CD4-positive, alpha-beta T cell (primary cell): ENCODE measurements at regions not wholly inside any gene's neighbourhood (a gene's known extent, or its start where the extent isn't known, plus 50 kb on each side); places are given as distances from the start of the nearest gene placed in this dataset.
A peak's percentile ranks its signal among the peaks of the same experiment; 100 is the strongest.

Experiments
- ATAC-seq: fragments of 200-7000 bp; cut with Tn5 transposase; one replicate; pipeline ENCODE4 v1.10.0; 2022; ENCODE audit warnings: mild to moderate bottlenecking; ENCODE audit not compliant: poor library complexity
- CTCF ChIA-PET: fragments of 350-600 bp; sonication (Branson Sonifier 250); formaldehyde crosslinking; loops from one replicate; lab custom pipeline; 2021; ENCODE audit warnings: antibody characterized with exemption, inconsistent platforms; lab: Charles Lee
- POLR2A ChIA-PET: fragments of 350-600 bp; sonication (Branson Sonifier 250); formaldehyde crosslinking; loops from one replicate; lab custom pipeline; 2021; ENCODE audit warnings: antibody characterized with exemption, inconsistent platforms; lab: Charles Lee
- DNase-seq, 14 experiments: peaks; one replicate each; pipeline ENCODE4 v3.0.0-alpha.2; 2013 to 2020; ENCODE audit warnings: mixed read lengths in 2 of 14
- H3K27ac ChIP-seq, 2 donors: one replicate each; pipeline versions ENCODE4 v1.5.1 to v1.7.0; 2013; ENCODE audit warnings: low read length in 2 of 2, low read depth in 1 of 2, mild to moderate bottlenecking in 1 of 2
- H3K27me3 ChIP-seq, 2 experiments: 1 replicate in 1 of 2; 2 replicates in 1 of 2; pipeline versions ENCODE4 v1.6.1 to v1.7.0; 2013; ENCODE audit warnings: low read length in 2 of 2, control low read depth in 1 of 2, mild to moderate bottlenecking in 1 of 2, moderate library complexity in 1 of 2; ENCODE audit not compliant: insufficient read depth in 2 of 2, control insufficient read depth in 1 of 2
- H3K36me3 ChIP-seq: one replicate; pipeline ENCODE4 v1.6.1; 2013; ENCODE audit warnings: low read length, control low read depth; ENCODE audit not compliant: insufficient read depth
- H3K4me1 ChIP-seq: one replicate; pipeline ENCODE4 v1.6.1; 2013; ENCODE audit warnings: low read length, control low read depth; ENCODE audit not compliant: insufficient read depth
- H3K4me3 ChIP-seq: one replicate; pipeline ENCODE4 v1.5.1; 2013; ENCODE audit warnings: mild to moderate bottlenecking, low read length, moderate library complexity
- H3K9me3 ChIP-seq, 2 experiments: 1 replicate in 1 of 2; 2 replicates in 1 of 2; pipeline versions ENCODE4 v1.6.1 to v1.7.0; 2013; ENCODE audit warnings: low read length in 2 of 2, mild to moderate bottlenecking in 2 of 2, control low read depth in 1 of 2, moderate library complexity in 1 of 2; ENCODE audit not compliant: control insufficient read depth in 1 of 2, insufficient read depth in 1 of 2
- H3K27ac Mint-ChIP-seq: one replicate; pipeline ENCODE4 v1.8.0; 2020; ENCODE audit warnings: mixed read lengths
- H3K27me3 Mint-ChIP-seq: one replicate; pipeline ENCODE4 v1.8.0; 2021; ENCODE audit warnings: mixed read lengths
- H3K36me3 Mint-ChIP-seq: one replicate; pipeline ENCODE4 v1.8.0; 2021; ENCODE audit warnings: low read depth, mixed read lengths
- H3K4me1 Mint-ChIP-seq: one replicate; pipeline ENCODE4 v1.8.0; 2021; ENCODE audit warnings: low read depth, mixed read lengths
- H3K4me3 Mint-ChIP-seq: one replicate; pipeline ENCODE4 v1.8.0; 2020; ENCODE audit warnings: mild to moderate bottlenecking, mixed read lengths
- H3K9me3 Mint-ChIP-seq: one replicate; pipeline ENCODE4 v1.8.0; 2020; ENCODE audit warnings: mixed read lengths
- intact Hi-C, 2 experiments: fragments of 100-400 bp; cut with DNase I in 1 of 2; cut with micrococcal nuclease in 1 of 2; formaldehyde crosslinking; loops; one replicate each; pipeline versions ENCODE4 v1.15.1 to v1.9.0; 2023 to 2025; cut with DNase I, micrococcal nuclease
- TF ChIP-seq, protein P1 (sequence below): fragments of 200-600 bp; IDR thresholded peaks from one replicate; pipeline ENCODE4 v1.8.0; 2022; ENCODE audit warnings: antibody characterized with exemption, mild to moderate bottlenecking

- Histone ChIP-seq H3K27me3 (no peaks in the 10 kb centered on the region), H3K9me3 (peaks cover 0 to 5% of the 10 kb centered on the region in 2 experiments), H3K36me3 (no peaks in the 10 kb centered on the region), H3K4me1 (no peaks in the 10 kb centered on the region), H3K4me3 (no peak overlapping the region), H3K27ac (no peak overlapping the region)
- no peak overlapping the region for H3K4me3 Mint-ChIP-seq
- ATAC-seq, result no peak
- H3K36me3 Mint-ChIP-seq, result peaks cover 47% of the 10 kb centered on the region
- H3K4me1 Mint-ChIP-seq, result no peaks in the 10 kb centered on the region
- intact Hi-C loops, result no loop called here
- TF ChIP-seq, protein P1, sequence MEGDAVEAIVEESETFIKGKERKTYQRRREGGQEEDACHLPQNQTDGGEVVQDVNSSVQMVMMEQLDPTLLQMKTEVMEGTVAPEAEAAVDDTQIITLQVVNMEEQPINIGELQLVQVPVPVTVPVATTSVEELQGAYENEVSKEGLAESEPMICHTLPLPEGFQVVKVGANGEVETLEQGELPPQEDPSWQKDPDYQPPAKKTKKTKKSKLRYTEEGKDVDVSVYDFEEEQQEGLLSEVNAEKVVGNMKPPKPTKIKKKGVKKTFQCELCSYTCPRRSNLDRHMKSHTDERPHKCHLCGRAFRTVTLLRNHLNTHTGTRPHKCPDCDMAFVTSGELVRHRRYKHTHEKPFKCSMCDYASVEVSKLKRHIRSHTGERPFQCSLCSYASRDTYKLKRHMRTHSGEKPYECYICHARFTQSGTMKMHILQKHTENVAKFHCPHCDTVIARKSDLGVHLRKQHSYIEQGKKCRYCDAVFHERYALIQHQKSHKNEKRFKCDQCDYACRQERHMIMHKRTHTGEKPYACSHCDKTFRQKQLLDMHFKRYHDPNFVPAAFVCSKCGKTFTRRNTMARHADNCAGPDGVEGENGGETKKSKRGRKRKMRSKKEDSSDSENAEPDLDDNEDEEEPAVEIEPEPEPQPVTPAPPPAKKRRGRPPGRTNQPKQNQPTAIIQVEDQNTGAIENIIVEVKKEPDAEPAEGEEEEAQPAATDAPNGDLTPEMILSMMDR, result no peak
- H3K9me3 Mint-ChIP-seq, result peaks cover 3% of the 10 kb centered on the region
- DNase-seq, result no peak
- POLR2A ChIA-PET, result no interaction called here
- CTCF ChIA-PET, result no interaction called here
- no peak overlapping the region for H3K27ac Mint-ChIP-seq
- no peaks in the 10 kb centered on the region for H3K27me3 Mint-ChIP-seq
Observed at GRCh38 chrX:54615109-54615508, 85.1 kb downstream of the GNL3L start.

DNA sequence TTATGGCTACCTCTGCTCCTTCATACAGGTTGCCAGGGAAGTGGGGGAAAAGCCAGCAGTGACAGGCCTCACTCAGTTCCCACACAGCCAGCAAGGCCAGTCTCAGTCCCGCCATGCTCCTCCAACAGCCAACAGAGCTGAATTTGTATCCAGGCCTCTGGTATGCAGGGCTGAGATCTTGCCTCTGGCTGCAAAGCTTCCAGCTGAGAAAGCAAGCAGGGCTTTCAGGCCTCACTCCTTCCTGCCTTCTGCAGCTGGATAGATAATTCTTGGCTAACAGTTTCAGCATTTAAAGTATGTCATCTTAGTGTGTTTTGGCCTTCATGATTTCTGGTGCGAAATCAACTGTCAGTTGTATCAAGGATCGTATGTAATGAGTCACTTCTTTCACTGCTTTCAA, 103.6 kb downstream of the GNL3L start:
- Histone ChIP-seq H3K36me3 (no peaks in the 10 kb centered on the region), H3K4me1 (peaks cover under 1% of the 10 kb centered on the region), H3K4me3 (no peak overlapping the region), H3K9me3 (peaks cover 0 to 4% of the 10 kb centered on the region in 2 experiments), H3K27me3 (no peaks in the 10 kb centered on the region), H3K27ac (no peak overlapping the region)
- intact Hi-C loops, result no loop called here
- H3K4me3 Mint-ChIP-seq, result no peak overlapping the region
- no peak overlapping the region for H3K27ac Mint-ChIP-seq
- peaks cover 5% of the 10 kb centered on the region for H3K36me3 Mint-ChIP-seq
- H3K4me1 Mint-ChIP-seq, result no peaks in the 10 kb centered on the region
- H3K9me3 Mint-ChIP-seq, result peaks cover 12% of the 10 kb centered on the region
- ChIA-PET POLR2A (no interaction called here), CTCF (no interaction called here)
- no peak for DNase-seq
- H3K27me3 Mint-ChIP-seq, result no peaks in the 10 kb centered on the region
- ATAC-seq, result no peak
- TF ChIP-seq, protein P1, result no peak

- Mint-ChIP-seq H3K4me3 (peak overlapping the region; percentile 94), H3K9me3 (peaks cover 5% of the 10 kb centered on the region), H3K4me1 (peaks cover 14% of the 10 kb centered on the region), H3K36me3 (no peaks in the 10 kb centered on the region), H3K27ac (peak overlapping the region; percentile 98), H3K27me3 (no peaks in the 10 kb centered on the region)
- POLR2A ChIA-PET, result interaction anchor here (0.7 to 2.3 kb wide), 19 partner anchors 12 to 1704 kb away, joined by 3 to 47 read pairs (median 7); partner anchors contain the start of genes APEX2, FAM120C, GNL3L and MAGED2
- DNase-seq (no peak), ATAC-seq (no peak)
- CTCF ChIA-PET, result interaction anchor here (0.8 to 1.9 kb wide), 3 partner anchors 168 to 361 kb away, joined by 3 to 6 read pairs (median 3); partner anchors contain the start of genes APEX2 and MAGED2
- intact Hi-C loops, result loop anchor here (1.0 to 5.0 kb wide), 7 partner anchors 107 to 594 kb away; partner anchors contain the start of genes MAGED2 (in 2 of the 2), APEX2 (in 1 of the 2), GNL3L (in 1 of the 2) and PHF8 (in 1 of the 2)
- no peaks in the 10 kb centered on the region for H3K9me3 ChIP-seq
- H3K36me3 ChIP-seq, result no peaks in the 10 kb centered on the region
- H3K27me3 ChIP-seq, result no peaks in the 10 kb centered on the region
- peak overlapping the region; percentile 93 to 95 for H3K27ac ChIP-seq
- TF ChIP-seq, protein P1, result no peak
- H3K4me1 ChIP-seq, result peaks cover 14% of the 10 kb centered on the region
- peak overlapping the region; percentile 60 for H3K4me3 ChIP-seq
Observed at GRCh38 chrX:54639018-54639345, 109.0 kb downstream of the GNL3L start.
